Progenitor cell of endocrine pancreas (in vitro differentiated cells): ENCODE measurements at regions not wholly inside any gene's neighbourhood (a gene's known extent, or its start where the extent isn't known, plus 50 kb on each side); places are given as distances from the start of the nearest gene placed in this dataset.

Experiments used
- DNase-seq: peaks from one replicate; pipeline ENCODE4 v3.0.0; 2021; ENCODE audit warnings: low spot score; ENCODE audit not compliant: unreplicated experiment
- H3K27ac Mint-ChIP-seq: 2 replicates; pipeline ENCODE4 v1.8.0; 2021; ENCODE audit warnings: mild to moderate bottlenecking, moderate library complexity, mixed read lengths
- H3K27me3 Mint-ChIP-seq: 2 replicates; pipeline ENCODE4 v1.8.0; 2021; ENCODE audit warnings: mixed read lengths
- H3K36me3 Mint-ChIP-seq: 2 replicates; pipeline ENCODE4 v1.8.0; 2022; ENCODE audit warnings: mixed read lengths; ENCODE audit not compliant: insufficient read depth
- H3K4me1 Mint-ChIP-seq: 2 replicates; pipeline ENCODE4 v1.8.0; 2021; ENCODE audit warnings: low read depth, mixed read lengths
- H3K4me3 Mint-ChIP-seq: 2 replicates; pipeline ENCODE4 v1.8.0; 2021; ENCODE audit warnings: low read depth, mild to moderate bottlenecking, moderate library complexity, mixed read lengths
- H3K9me3 Mint-ChIP-seq: 2 replicates; pipeline ENCODE4 v1.8.0; 2021; ENCODE audit warnings: low read depth, mixed read lengths
- TF ChIP-seq, protein P1 (sequence below): fragments of 200-600 bp; sonication (generic); IDR thresholded peaks from one replicate; pipeline ENCODE4 v1.5.0; 2021; ENCODE audit warnings: antibody characterized with exemption, mild to moderate bottlenecking; ENCODE audit not compliant: unreplicated experiment

DNA sequence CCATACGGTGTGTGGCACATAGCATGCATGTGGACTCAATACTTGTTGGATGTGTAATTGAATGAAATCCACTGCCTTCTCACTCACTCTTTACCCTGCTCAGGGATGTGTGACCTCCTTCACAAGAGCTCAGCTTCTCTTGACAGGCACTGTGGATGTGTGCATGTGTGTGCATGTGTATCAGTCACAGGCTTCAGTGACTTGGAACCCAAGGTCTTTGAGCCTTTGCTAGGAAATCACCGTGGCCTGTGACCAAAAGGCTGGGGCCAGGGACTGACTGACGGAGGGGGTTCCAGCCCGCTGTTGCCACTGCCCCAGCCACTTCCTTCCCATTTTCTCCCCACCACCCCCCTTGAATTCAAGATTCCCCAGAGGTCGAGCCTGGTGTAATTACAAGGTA lies 144.4 kb upstream of the POU3F1 start:
- peaks cover 42% of the 10 kb centered on the region for H3K27me3 Mint-ChIP-seq
- TF ChIP-seq, protein P1, sequence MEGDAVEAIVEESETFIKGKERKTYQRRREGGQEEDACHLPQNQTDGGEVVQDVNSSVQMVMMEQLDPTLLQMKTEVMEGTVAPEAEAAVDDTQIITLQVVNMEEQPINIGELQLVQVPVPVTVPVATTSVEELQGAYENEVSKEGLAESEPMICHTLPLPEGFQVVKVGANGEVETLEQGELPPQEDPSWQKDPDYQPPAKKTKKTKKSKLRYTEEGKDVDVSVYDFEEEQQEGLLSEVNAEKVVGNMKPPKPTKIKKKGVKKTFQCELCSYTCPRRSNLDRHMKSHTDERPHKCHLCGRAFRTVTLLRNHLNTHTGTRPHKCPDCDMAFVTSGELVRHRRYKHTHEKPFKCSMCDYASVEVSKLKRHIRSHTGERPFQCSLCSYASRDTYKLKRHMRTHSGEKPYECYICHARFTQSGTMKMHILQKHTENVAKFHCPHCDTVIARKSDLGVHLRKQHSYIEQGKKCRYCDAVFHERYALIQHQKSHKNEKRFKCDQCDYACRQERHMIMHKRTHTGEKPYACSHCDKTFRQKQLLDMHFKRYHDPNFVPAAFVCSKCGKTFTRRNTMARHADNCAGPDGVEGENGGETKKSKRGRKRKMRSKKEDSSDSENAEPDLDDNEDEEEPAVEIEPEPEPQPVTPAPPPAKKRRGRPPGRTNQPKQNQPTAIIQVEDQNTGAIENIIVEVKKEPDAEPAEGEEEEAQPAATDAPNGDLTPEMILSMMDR: no peak
- H3K4me1 Mint-ChIP-seq: no peaks in the 10 kb centered on the region
- H3K36me3 Mint-ChIP-seq: no peaks in the 10 kb centered on the region
- no peak overlapping the region for H3K4me3 Mint-ChIP-seq
- H3K9me3 Mint-ChIP-seq: no peaks in the 10 kb centered on the region
- H3K27ac Mint-ChIP-seq: no peak overlapping the region
- DNase-seq: no peak

DNA sequence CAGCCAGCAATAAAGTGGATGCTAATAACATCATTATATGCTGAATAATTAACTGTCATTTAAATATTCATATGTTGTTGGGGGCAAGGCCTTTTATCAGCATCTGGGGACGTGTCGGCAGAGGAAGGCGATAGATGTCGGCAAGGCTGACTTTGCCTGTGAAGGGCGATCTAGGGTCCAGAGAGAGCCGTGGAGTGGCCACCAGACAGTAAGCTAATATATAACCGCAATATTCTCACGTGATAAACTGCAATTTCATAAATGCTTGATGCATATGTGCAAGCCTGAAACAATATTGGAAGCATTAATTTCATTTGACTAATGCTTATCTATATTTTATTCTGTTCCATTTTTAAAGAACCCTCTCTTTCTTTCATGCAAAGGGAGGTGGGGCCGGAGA lies 141.0 kb upstream of the POU3F1 start:
- TF ChIP-seq, protein P1: no peak
- Mint-ChIP-seq H3K36me3 (no peaks in the 10 kb centered on the region), H3K27ac (no peak overlapping the region), H3K4me3 (no peak overlapping the region), H3K4me1 (no peaks in the 10 kb centered on the region), H3K9me3 (no peaks in the 10 kb centered on the region), H3K27me3 (peaks cover 35% of the 10 kb centered on the region)
- no peak for DNase-seq

DNA sequence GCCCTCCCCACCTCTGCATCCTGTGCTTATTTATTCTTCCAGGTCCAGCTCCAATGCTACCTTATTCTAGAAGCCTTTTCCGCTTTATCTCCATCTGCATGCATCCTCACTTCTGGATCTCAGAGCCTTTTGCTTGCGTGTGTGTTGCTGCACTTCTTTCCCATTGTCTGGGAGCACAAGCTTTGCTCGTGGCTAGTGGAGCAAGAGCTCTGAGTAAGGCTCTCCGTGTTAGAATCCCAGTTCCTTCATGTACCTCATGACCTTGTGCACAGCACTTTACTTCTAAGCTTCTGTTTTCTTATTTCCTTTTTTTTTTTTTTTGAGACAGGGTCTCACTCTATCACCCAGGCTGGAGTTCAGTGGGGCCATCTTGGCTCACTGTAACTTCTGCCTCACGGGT lies 140.0 kb upstream of the POU3F1 start:
- TF ChIP-seq, protein P1: no peak
- DNase-seq: no peak
- Mint-ChIP-seq H3K4me3 (no peak overlapping the region), H3K27ac (no peak overlapping the region), H3K27me3 (peaks cover 29% of the 10 kb centered on the region), H3K4me1 (no peaks in the 10 kb centered on the region), H3K36me3 (no peaks in the 10 kb centered on the region), H3K9me3 (no peaks in the 10 kb centered on the region)

DNA sequence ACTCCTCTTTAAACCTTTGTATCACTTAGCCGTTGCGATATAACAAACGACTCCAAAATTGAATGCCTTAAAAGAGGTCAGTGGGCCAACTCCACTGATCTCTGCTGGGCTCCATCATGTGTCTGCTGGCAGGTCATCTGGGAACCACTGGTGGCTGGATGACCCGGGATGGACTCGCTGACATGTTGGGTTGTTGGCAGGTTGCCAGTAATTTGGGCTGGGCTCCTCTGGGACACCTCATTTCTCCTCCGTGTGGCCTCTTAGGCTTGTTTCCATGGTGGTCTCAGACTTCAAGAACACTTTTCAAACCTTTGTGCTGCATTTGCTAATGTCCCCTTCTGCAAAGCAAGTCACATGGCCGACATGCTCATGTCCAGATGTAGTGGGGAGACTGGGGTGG lies 139.3 kb upstream of the POU3F1 start:
- H3K27ac Mint-ChIP-seq: no peak overlapping the region
- TF ChIP-seq, protein P1: no peak
- H3K4me1 Mint-ChIP-seq: no peaks in the 10 kb centered on the region
- peaks cover 2% of the 10 kb centered on the region for H3K9me3 Mint-ChIP-seq
- peaks cover 27% of the 10 kb centered on the region for H3K27me3 Mint-ChIP-seq
- no peaks in the 10 kb centered on the region for H3K36me3 Mint-ChIP-seq
- no peak for DNase-seq
- no peak overlapping the region for H3K4me3 Mint-ChIP-seq

DNA sequence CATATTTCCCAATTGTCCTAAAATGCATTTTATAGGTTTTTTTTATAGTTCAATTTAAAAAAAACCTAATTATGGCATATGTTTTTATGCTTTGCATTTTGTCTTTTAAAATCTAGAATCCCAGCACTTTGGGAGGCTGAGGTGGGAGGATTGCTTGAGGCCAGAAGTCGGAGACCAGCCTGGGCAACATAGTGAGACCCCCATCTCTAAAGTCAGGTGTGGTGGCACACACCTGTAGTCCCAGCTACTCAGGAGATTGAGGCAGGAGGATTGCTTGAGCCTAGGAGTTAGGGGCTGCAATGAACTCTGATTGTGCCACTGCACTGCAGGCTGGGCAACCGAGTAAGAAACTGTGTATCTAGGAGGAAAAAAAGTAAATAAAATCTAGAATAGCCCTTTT lies 137.2 kb upstream of the POU3F1 start:
- Mint-ChIP-seq H3K9me3 (peaks cover 5% of the 10 kb centered on the region), H3K27ac (no peak overlapping the region), H3K36me3 (no peaks in the 10 kb centered on the region), H3K27me3 (peaks cover 24% of the 10 kb centered on the region), H3K4me1 (no peaks in the 10 kb centered on the region), H3K4me3 (no peak overlapping the region)
- TF ChIP-seq, protein P1: no peak
- no peak for DNase-seq
